ENCODE measurements at regions not wholly inside any gene's neighbourhood (a gene's known extent, or its start where the extent isn't known, plus 50 kb on each side); places are given as distances from the start of the nearest gene placed in this dataset.

- Histone ChIP-seq H3K36me3 (no peaks in the 10 kb centered on the region), H3K4me3 (no peak overlapping the region), H3K27me3 (no peaks in the 10 kb centered on the region), H3K4me1 (no peaks in the 10 kb centered on the region), H3K9me3 (no peaks in the 10 kb centered on the region), H3K27ac (no peak overlapping the region)
- no peak for DNase-seq (ENCODE audit: extremely low spot score in 2 of 2)
- no peak for TF ChIP-seq CTCF (IDR thresholded peaks at IDR 0.05)
- TF ChIP-seq POLR2A (IDR thresholded peaks at IDR 0.05): no peak
- no peak for TF ChIP-seq POLR2AphosphoS5 (IDR thresholded peaks at IDR 0.05; ENCODE audit: insufficient read depth in 1 of 2, low read depth in 1 of 2)
- intact Hi-C loops (cut with DNase I): no loop called here
These were observed 241.0 kb upstream of the KIF2A start for GRCh38 chr5:62065050-62065449.

- no peaks in the 10 kb centered on the region for H3K4me1 ChIP-seq
- no peak overlapping the region for H3K27ac ChIP-seq
- no peak for TF ChIP-seq POLR2AphosphoS5 (IDR thresholded peaks at IDR 0.05; ENCODE audit: insufficient read depth in 1 of 2, low read depth in 1 of 2)
- TF ChIP-seq CTCF (IDR thresholded peaks at IDR 0.05): no peak
- TF ChIP-seq POLR2A (IDR thresholded peaks at IDR 0.05): no peak
- H3K4me3 ChIP-seq: no peak overlapping the region
- intact Hi-C loops (cut with DNase I): no loop called here
- no peaks in the 10 kb centered on the region for H3K9me3 ChIP-seq
- no peaks in the 10 kb centered on the region for H3K36me3 ChIP-seq
- no peaks in the 10 kb centered on the region for H3K27me3 ChIP-seq
- DNase-seq (ENCODE audit: extremely low spot score in 2 of 2): no peak
These were observed 239.2 kb upstream of the KIF2A start for GRCh38 chr5:62066761-62067277.

- H3K27ac ChIP-seq: no peak overlapping the region
- H3K27me3 ChIP-seq: no peaks in the 10 kb centered on the region
- no peak overlapping the region for H3K4me3 ChIP-seq
- TF ChIP-seq POLR2A (IDR thresholded peaks at IDR 0.05) (no peak), POLR2AphosphoS5 (IDR thresholded peaks at IDR 0.05; ENCODE audit: insufficient read depth in 1 of 2, low read depth in 1 of 2) (no peak), CTCF (IDR thresholded peaks at IDR 0.05) (no peak)
- H3K9me3 ChIP-seq: no peaks in the 10 kb centered on the region
- H3K4me1 ChIP-seq: no peaks in the 10 kb centered on the region
- intact Hi-C loops (cut with DNase I): no loop called here
- no peaks in the 10 kb centered on the region for H3K36me3 ChIP-seq
- DNase-seq (ENCODE audit: extremely low spot score in 2 of 2): no peak
These were observed 237.5 kb upstream of the KIF2A start for GRCh38 chr5:62068554-62068953.

- intact Hi-C loops (cut with DNase I): no loop called here
- no peak for TF ChIP-seq POLR2AphosphoS5 (IDR thresholded peaks at IDR 0.05; ENCODE audit: insufficient read depth in 1 of 2, low read depth in 1 of 2)
- no peak for TF ChIP-seq CTCF (IDR thresholded peaks at IDR 0.05)
- no peak for TF ChIP-seq POLR2A (IDR thresholded peaks at IDR 0.05)
- Histone ChIP-seq H3K27me3 (no peaks in the 10 kb centered on the region), H3K4me3 (no peak overlapping the region), H3K9me3 (no peaks in the 10 kb centered on the region), H3K4me1 (no peaks in the 10 kb centered on the region), H3K27ac (no peak overlapping the region), H3K36me3 (no peaks in the 10 kb centered on the region)
- DNase-seq (ENCODE audit: extremely low spot score in 2 of 2): no peak
These were observed 228.6 kb upstream of the KIF2A start for GRCh38 chr5:62077387-62077786.

GRCh38 chr5:62077823-62078550 lies 228.0 kb upstream of the KIF2A start:
- H3K9me3 ChIP-seq: no peaks in the 10 kb centered on the region
- no peaks in the 10 kb centered on the region for H3K4me1 ChIP-seq
- no peak for DNase-seq (ENCODE audit: extremely low spot score in 2 of 2)
- no peak overlapping the region for H3K27ac ChIP-seq
- TF ChIP-seq POLR2AphosphoS5 (IDR thresholded peaks at IDR 0.05; ENCODE audit: insufficient read depth in 1 of 2, low read depth in 1 of 2) (no peak), POLR2A (IDR thresholded peaks at IDR 0.05) (no peak), CTCF (IDR thresholded peaks at IDR 0.05) (no peak)
- H3K27me3 ChIP-seq: no peaks in the 10 kb centered on the region
- no peak overlapping the region for H3K4me3 ChIP-seq
- intact Hi-C loops (cut with DNase I): no loop called here
- H3K36me3 ChIP-seq: no peaks in the 10 kb centered on the region

Measured in vagina (tissue), 2 donors.